MM.1S (cell line): ENCODE measurements at regions not wholly inside any gene's neighbourhood (a gene's known extent, or its start where the extent isn't known, plus 50 kb on each side); places are given as distances from the start of the nearest gene placed in this dataset.

Source experiments
- DNase-seq: peaks from one replicate; pipeline ENCODE4 v3.0.0-alpha.2; 2015
- H2AFZ ChIP-seq: fragments of 300-600 bp; sonication (generic); 2 replicates; pipeline ENCODE4 v1.6.0; 2016; ENCODE audit warnings: antibody characterized with exemption, low read length
- H3F3A ChIP-seq: fragments of 300-600 bp; sonication (generic); 2 replicates; pipeline ENCODE4 v1.6.1; 2016; ENCODE audit warnings: mild to moderate bottlenecking, antibody characterized with exemption, low read length, moderate library complexity, mixed read lengths; ENCODE audit not compliant: insufficient read depth
- H3K27ac ChIP-seq: fragments of 300-600 bp; sonication (generic); 2 replicates; pipeline ENCODE4 v1.5.1; 2016; ENCODE audit warnings: mild to moderate bottlenecking, low read length
- H3K27me3 ChIP-seq: fragments of 300-600 bp; sonication (generic); replicated peaks from 2 replicates; pipeline ENCODE4 v1.6.0; 2016; ENCODE audit warnings: low read length; ENCODE audit not compliant: insufficient read depth
- H3K36me3 ChIP-seq: fragments of 300-600 bp; sonication (generic); replicated peaks from 2 replicates; pipeline ENCODE4 v1.6.1; 2016; ENCODE audit warnings: mild to moderate bottlenecking, low read length, mixed read lengths; ENCODE audit not compliant: insufficient read depth
- H3K4me1 ChIP-seq: fragments of 300-600 bp; sonication (generic); 2 replicates; pipeline ENCODE4 v1.6.1; 2016; ENCODE audit warnings: low read length, mixed read lengths
- H3K4me2 ChIP-seq: fragments of 300-600 bp; sonication (generic); 2 replicates; pipeline ENCODE4 v1.6.0; 2016; ENCODE audit warnings: low read depth, low read length
- H3K4me3 ChIP-seq: fragments of 300-600 bp; sonication (generic); 2 replicates; pipeline ENCODE4 v1.5.1; 2016; ENCODE audit warnings: low read length, mixed read lengths
- H3K79me2 ChIP-seq: fragments of 300-600 bp; sonication (generic); 2 replicates; pipeline ENCODE4 v1.6.1; 2016; ENCODE audit warnings: mixed run types, low read length, mixed read lengths
- H3K9ac ChIP-seq: fragments of 300-600 bp; sonication (generic); 2 replicates; pipeline ENCODE4 v1.6.1; 2016; ENCODE audit warnings: low read length, mixed read lengths
- H3K9me2 ChIP-seq: fragments of 300-600 bp; sonication (generic); replicated peaks from 2 replicates; pipeline ENCODE4 v1.6.1; 2016; ENCODE audit warnings: mild to moderate bottlenecking, low read length, mixed read lengths; ENCODE audit not compliant: insufficient read depth
- H3K9me3 ChIP-seq: fragments of 300-600 bp; sonication (generic); replicated peaks from 2 replicates; pipeline ENCODE4 v1.6.1; 2016; ENCODE audit warnings: mild to moderate bottlenecking, low read length, mixed read lengths; ENCODE audit not compliant: insufficient read depth
- H4K20me1 ChIP-seq: fragments of 300-600 bp; sonication (generic); 2 replicates; pipeline ENCODE4 v1.6.1; 2016; ENCODE audit warnings: mild to moderate bottlenecking, low read length, moderate library complexity, mixed read lengths; ENCODE audit not compliant: insufficient read depth
- CTCF ChIP-seq: fragments of 300-600 bp; sonication (generic); IDR thresholded peaks from 2 replicates; pipeline ENCODE4 v1.5.1; 2016; ENCODE audit warnings: antibody characterized with exemption, low read length, mixed read lengths
- EZH2 ChIP-seq: fragments of 300-600 bp; sonication (generic); optimal IDR thresholded peaks from 2 replicates; pipeline ENCODE3; 2017; ENCODE audit warnings: low read depth, mild to moderate bottlenecking, antibody characterized with exemption, low read length, mixed read lengths
- EZH2phosphoT487 ChIP-seq: fragments of 300-600 bp; sonication (generic); IDR thresholded peaks from 2 replicates; pipeline ENCODE4 v1.6.1; 2018; ENCODE audit warnings: antibody characterized with exemption, low read length

- no peaks in the 10 kb centered on the region for H3F3A ChIP-seq
- H3K27ac ChIP-seq: no peak overlapping the region
- no peak overlapping the region for H3K4me3 ChIP-seq
- no peaks in the 10 kb centered on the region for H3K36me3 ChIP-seq
- H3K9me3 ChIP-seq: no peaks in the 10 kb centered on the region
- no peaks in the 10 kb centered on the region for H3K27me3 ChIP-seq
- TF ChIP-seq EZH2: no peak
- TF ChIP-seq CTCF: no peak
- no peak for TF ChIP-seq EZH2phosphoT487
- no peak overlapping the region for H3K4me2 ChIP-seq
- no peaks in the 10 kb centered on the region for H4K20me1 ChIP-seq
- DNase-seq: no peak
- no peak overlapping the region for H2AFZ ChIP-seq
- H3K9me2 ChIP-seq: no peaks in the 10 kb centered on the region
- H3K4me1 ChIP-seq: no peaks in the 10 kb centered on the region
- H3K79me2 ChIP-seq: no peaks in the 10 kb centered on the region
- H3K9ac ChIP-seq: no peak overlapping the region
Observed at GRCh38 chr2:18830962-18831361, 241.6 kb upstream of the NT5C1B start.

GRCh38 chr2:18829976-18830375 lies 240.6 kb upstream of the NT5C1B start:
- no peak overlapping the region for H3K4me3 ChIP-seq
- no peaks in the 10 kb centered on the region for H3K4me1 ChIP-seq
- no peak overlapping the region for H3K27ac ChIP-seq
- H4K20me1 ChIP-seq: no peaks in the 10 kb centered on the region
- no peaks in the 10 kb centered on the region for H3K9me3 ChIP-seq
- TF ChIP-seq EZH2: no peak
- TF ChIP-seq CTCF: no peak
- H3K36me3 ChIP-seq: no peaks in the 10 kb centered on the region
- no peaks in the 10 kb centered on the region for H3F3A ChIP-seq
- no peak for DNase-seq
- no peaks in the 10 kb centered on the region for H3K79me2 ChIP-seq
- no peak overlapping the region for H3K9ac ChIP-seq
- no peaks in the 10 kb centered on the region for H3K9me2 ChIP-seq
- H3K27me3 ChIP-seq: no peaks in the 10 kb centered on the region
- H3K4me2 ChIP-seq: no peak overlapping the region
- H2AFZ ChIP-seq: no peak overlapping the region

GRCh38 chr2:18829251-18829902 lies 240.0 kb upstream of the NT5C1B start:
- Histone ChIP-seq H2AFZ (no peak overlapping the region), H3K27ac (no peak overlapping the region), H3K27me3 (no peaks in the 10 kb centered on the region), H3K4me2 (no peak overlapping the region), H4K20me1 (no peaks in the 10 kb centered on the region), H3K79me2 (no peaks in the 10 kb centered on the region), H3K4me1 (no peaks in the 10 kb centered on the region), H3K9me3 (no peaks in the 10 kb centered on the region), H3K4me3 (no peak overlapping the region), H3K9me2 (no peaks in the 10 kb centered on the region), H3K9ac (no peak overlapping the region), H3F3A (no peaks in the 10 kb centered on the region), H3K36me3 (no peaks in the 10 kb centered on the region)
- TF ChIP-seq EZH2phosphoT487 (no peak), EZH2 (no peak), CTCF (no peak)
- no peak for DNase-seq
